Loucy (cell line): ENCODE measurements at regions not wholly inside any gene's neighbourhood (a gene's known extent, or its start where the extent isn't known, plus 50 kb on each side); places are given as distances from the start of the nearest gene placed in this dataset.

Source experiments
- H2AFZ ChIP-seq: fragments of 200-600 bp; sonication (generic); 2 replicates; pipeline ENCODE4 v1.6.0; 2016; ENCODE audit warnings: antibody characterized with exemption, mild to moderate bottlenecking, low read length, moderate library complexity
- H3F3A ChIP-seq: fragments of 200-600 bp; 2 replicates; pipeline ENCODE4 v1.6.0; 2016; ENCODE audit warnings: antibody characterized with exemption, low read depth, mild to moderate bottlenecking
- H3K27me3 ChIP-seq: fragments of 200-600 bp; sonication (generic); 2 replicates; pipeline ENCODE4 v1.6.1; 2014; ENCODE audit warnings: low read length, mild to moderate bottlenecking; ENCODE audit not compliant: insufficient read depth, poor library complexity, severe bottlenecking
- H3K36me3 ChIP-seq: fragments of 200-600 bp; sonication (generic); 2 replicates; pipeline ENCODE4 v1.6.1; 2016; ENCODE audit warnings: low read length; ENCODE audit not compliant: insufficient read depth
- H3K4me1 ChIP-seq: fragments of 200-600 bp; sonication (generic); 2 replicates; pipeline ENCODE4 v1.5.1; 2014; ENCODE audit warnings: low read length, mild to moderate bottlenecking; ENCODE audit not compliant: insufficient read depth, poor library complexity, severe bottlenecking
- H3K4me2 ChIP-seq: fragments of 200-600 bp; sonication (generic); 2 replicates; pipeline ENCODE4 v1.6.0; 2014; ENCODE audit warnings: antibody characterized with exemption, low read length, low read depth, mild to moderate bottlenecking; ENCODE audit not compliant: poor library complexity, severe bottlenecking
- H3K4me3 ChIP-seq: fragments of 200-600 bp; sonication (generic); 2 replicates; pipeline ENCODE4 v1.5.1; 2014; ENCODE audit warnings: low read length, mild to moderate bottlenecking, mixed read lengths; ENCODE audit not compliant: poor library complexity, severe bottlenecking
- H3K79me2 ChIP-seq: fragments of 200-600 bp; sonication (generic); 2 replicates; pipeline ENCODE4 v1.6.1; 2014; ENCODE audit warnings: low read length; ENCODE audit not compliant: insufficient read depth
- H3K9ac ChIP-seq: fragments of 200-600 bp; sonication (generic); 2 replicates; pipeline ENCODE4 v1.6.0; 2014; ENCODE audit warnings: mild to moderate bottlenecking, low read depth, low read length, moderate library complexity; ENCODE audit not compliant: poor library complexity, severe bottlenecking
- H3K9me2 ChIP-seq: fragments of 200-600 bp; sonication (generic); replicated peaks from 2 replicates; pipeline ENCODE4 v1.6.1; 2016; ENCODE audit warnings: low read depth, low read length, mixed read lengths
- H3K9me3 ChIP-seq: fragments of 200-600 bp; sonication (generic); 2 replicates; pipeline ENCODE4 v1.6.1; 2014; ENCODE audit warnings: mild to moderate bottlenecking, antibody characterized with exemption, low read length, low read depth; ENCODE audit not compliant: insufficient read depth
- H4K20me1 ChIP-seq: fragments of 200-600 bp; sonication (generic); 2 replicates; pipeline ENCODE4 v1.6.0; 2014; ENCODE audit warnings: antibody characterized with exemption, low read length, mild to moderate bottlenecking; ENCODE audit not compliant: insufficient read depth, poor library complexity, severe bottlenecking
- EZH2phosphoT487 ChIP-seq: fragments of 200-600 bp; IDR thresholded peaks from 2 replicates; pipeline ENCODE4 v1.6.1; 2018; ENCODE audit warnings: antibody characterized with exemption, mild to moderate bottlenecking, moderate library complexity, borderline replicate concordance
- TF ChIP-seq, protein P1 (sequence below): fragments of 200-600 bp; sonication (generic); conservative IDR thresholded peaks from 2 replicates; pipeline ENCODE4 v1.5.1; 2014; ENCODE audit warnings: mild to moderate bottlenecking, antibody characterized with exemption, low read length

- Histone ChIP-seq H3K9me2 (no peaks in the 10 kb centered on the region), H3K4me3 (no peak overlapping the region), H3K9me3 (no peaks in the 10 kb centered on the region), H3K27me3 (no peaks in the 10 kb centered on the region), H3F3A (no peaks in the 10 kb centered on the region), H4K20me1 (no peaks in the 10 kb centered on the region), H2AFZ (no peak overlapping the region), H3K4me1 (no peaks in the 10 kb centered on the region), H3K79me2 (no peaks in the 10 kb centered on the region), H3K9ac (no peak overlapping the region), H3K36me3 (no peaks in the 10 kb centered on the region), H3K4me2 (no peak overlapping the region)
- TF ChIP-seq, protein P1, sequence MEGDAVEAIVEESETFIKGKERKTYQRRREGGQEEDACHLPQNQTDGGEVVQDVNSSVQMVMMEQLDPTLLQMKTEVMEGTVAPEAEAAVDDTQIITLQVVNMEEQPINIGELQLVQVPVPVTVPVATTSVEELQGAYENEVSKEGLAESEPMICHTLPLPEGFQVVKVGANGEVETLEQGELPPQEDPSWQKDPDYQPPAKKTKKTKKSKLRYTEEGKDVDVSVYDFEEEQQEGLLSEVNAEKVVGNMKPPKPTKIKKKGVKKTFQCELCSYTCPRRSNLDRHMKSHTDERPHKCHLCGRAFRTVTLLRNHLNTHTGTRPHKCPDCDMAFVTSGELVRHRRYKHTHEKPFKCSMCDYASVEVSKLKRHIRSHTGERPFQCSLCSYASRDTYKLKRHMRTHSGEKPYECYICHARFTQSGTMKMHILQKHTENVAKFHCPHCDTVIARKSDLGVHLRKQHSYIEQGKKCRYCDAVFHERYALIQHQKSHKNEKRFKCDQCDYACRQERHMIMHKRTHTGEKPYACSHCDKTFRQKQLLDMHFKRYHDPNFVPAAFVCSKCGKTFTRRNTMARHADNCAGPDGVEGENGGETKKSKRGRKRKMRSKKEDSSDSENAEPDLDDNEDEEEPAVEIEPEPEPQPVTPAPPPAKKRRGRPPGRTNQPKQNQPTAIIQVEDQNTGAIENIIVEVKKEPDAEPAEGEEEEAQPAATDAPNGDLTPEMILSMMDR: no peak
- no peak for TF ChIP-seq EZH2phosphoT487
Measured at GRCh38 chr4:52288212-52288855, 237.2 kb downstream of the SPATA18 start.

GRCh38 chr4:52290466-52290865 lies 239.4 kb downstream of the SPATA18 start:
- Histone ChIP-seq H3K79me2 (no peaks in the 10 kb centered on the region), H3K9me3 (no peaks in the 10 kb centered on the region), H2AFZ (no peak overlapping the region), H3K4me1 (no peaks in the 10 kb centered on the region), H3F3A (no peaks in the 10 kb centered on the region), H3K9ac (no peak overlapping the region), H3K4me2 (no peak overlapping the region), H3K36me3 (no peaks in the 10 kb centered on the region), H4K20me1 (no peaks in the 10 kb centered on the region), H3K9me2 (no peaks in the 10 kb centered on the region), H3K27me3 (no peaks in the 10 kb centered on the region), H3K4me3 (no peak overlapping the region)
- TF ChIP-seq, protein P1: no peak
- TF ChIP-seq EZH2phosphoT487: no peak

GRCh38 chr4:52292245-52292644 lies 241.1 kb downstream of the SPATA18 start:
- Histone ChIP-seq H3K36me3 (no peaks in the 10 kb centered on the region), H4K20me1 (no peaks in the 10 kb centered on the region), H3K79me2 (no peaks in the 10 kb centered on the region), H3K4me1 (no peaks in the 10 kb centered on the region), H3K27me3 (no peaks in the 10 kb centered on the region), H3F3A (no peaks in the 10 kb centered on the region), H3K9me2 (no peaks in the 10 kb centered on the region), H2AFZ (no peak overlapping the region), H3K4me3 (no peak overlapping the region), H3K9me3 (no peaks in the 10 kb centered on the region), H3K9ac (no peak overlapping the region), H3K4me2 (no peak overlapping the region)
- TF ChIP-seq EZH2phosphoT487: no peak
- TF ChIP-seq, protein P1: no peak
